ENCODE measurements at regions not wholly inside any gene's neighbourhood (a gene's known extent, or its start where the extent isn't known, plus 50 kb on each side); places are given as distances from the start of the nearest gene placed in this dataset.

DNA sequence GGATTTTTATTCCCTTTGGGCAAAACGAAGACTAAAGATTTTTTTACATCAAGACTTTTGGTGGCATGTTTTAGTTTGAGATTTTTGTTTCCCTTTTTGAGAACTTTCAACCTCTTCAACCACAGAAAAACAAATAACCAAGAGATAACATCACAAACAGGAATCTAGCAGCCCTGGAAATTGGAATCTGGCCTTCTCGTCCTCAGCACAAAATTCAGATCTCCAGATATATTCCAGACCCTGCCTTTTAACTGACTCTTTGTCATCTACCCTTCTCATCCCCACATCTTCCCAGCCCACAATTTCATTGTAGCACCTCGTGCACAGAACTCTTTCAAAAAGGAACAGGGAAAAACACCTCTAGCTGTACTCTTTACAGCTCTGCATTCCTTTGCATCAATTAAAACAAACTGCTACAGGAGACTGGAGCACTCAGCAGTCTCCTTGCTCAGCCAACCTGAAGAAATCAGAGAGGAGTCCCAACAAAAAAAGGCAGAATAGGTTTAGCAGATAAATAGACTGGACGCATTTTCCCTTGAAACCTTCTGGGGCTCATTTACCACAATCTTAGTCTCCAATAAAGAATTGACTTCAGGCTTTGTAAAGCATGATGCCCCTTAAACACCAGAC, 251.0 kb downstream of the TTLL7 start:
- no peak overlapping the region for H3K4me2 ChIP-seq (ENCODE audit: insufficient read depth, low read length)
- no peaks in the 10 kb centered on the region for H3K79me2 ChIP-seq (ENCODE audit: insufficient read depth, low read length)
- no peaks in the 10 kb centered on the region for H3K27me3 ChIP-seq (ENCODE audit: insufficient read depth, low read length)
- no peak overlapping the region for H3K27ac ChIP-seq (ENCODE audit: low read depth, low read length)
- TF ChIP-seq, protein P1, sequence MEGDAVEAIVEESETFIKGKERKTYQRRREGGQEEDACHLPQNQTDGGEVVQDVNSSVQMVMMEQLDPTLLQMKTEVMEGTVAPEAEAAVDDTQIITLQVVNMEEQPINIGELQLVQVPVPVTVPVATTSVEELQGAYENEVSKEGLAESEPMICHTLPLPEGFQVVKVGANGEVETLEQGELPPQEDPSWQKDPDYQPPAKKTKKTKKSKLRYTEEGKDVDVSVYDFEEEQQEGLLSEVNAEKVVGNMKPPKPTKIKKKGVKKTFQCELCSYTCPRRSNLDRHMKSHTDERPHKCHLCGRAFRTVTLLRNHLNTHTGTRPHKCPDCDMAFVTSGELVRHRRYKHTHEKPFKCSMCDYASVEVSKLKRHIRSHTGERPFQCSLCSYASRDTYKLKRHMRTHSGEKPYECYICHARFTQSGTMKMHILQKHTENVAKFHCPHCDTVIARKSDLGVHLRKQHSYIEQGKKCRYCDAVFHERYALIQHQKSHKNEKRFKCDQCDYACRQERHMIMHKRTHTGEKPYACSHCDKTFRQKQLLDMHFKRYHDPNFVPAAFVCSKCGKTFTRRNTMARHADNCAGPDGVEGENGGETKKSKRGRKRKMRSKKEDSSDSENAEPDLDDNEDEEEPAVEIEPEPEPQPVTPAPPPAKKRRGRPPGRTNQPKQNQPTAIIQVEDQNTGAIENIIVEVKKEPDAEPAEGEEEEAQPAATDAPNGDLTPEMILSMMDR (IDR thresholded peaks at IDR 0.05; ENCODE audit: extremely low read depth, low read depth, low read length) = no peak
- no peaks in the 10 kb centered on the region for H4K20me1 ChIP-seq (ENCODE audit: insufficient read depth, low read length)
- H3K36me3 ChIP-seq (ENCODE audit: insufficient read depth, low read length) = no peaks in the 10 kb centered on the region
- no peak overlapping the region for H2AFZ ChIP-seq (ENCODE audit: low read length)
- H3K9me3 ChIP-seq (ENCODE audit: low read depth, low read length) = no peaks in the 10 kb centered on the region
- H3K4me3 ChIP-seq (ENCODE audit: insufficient read depth, low read length) = no peak overlapping the region
- DNase-seq (ENCODE audit: insufficient read length, low spot score, missing footprints) = no peak
- H3K4me1 ChIP-seq (ENCODE audit: insufficient read depth, low read length) = no peaks in the 10 kb centered on the region

DNA sequence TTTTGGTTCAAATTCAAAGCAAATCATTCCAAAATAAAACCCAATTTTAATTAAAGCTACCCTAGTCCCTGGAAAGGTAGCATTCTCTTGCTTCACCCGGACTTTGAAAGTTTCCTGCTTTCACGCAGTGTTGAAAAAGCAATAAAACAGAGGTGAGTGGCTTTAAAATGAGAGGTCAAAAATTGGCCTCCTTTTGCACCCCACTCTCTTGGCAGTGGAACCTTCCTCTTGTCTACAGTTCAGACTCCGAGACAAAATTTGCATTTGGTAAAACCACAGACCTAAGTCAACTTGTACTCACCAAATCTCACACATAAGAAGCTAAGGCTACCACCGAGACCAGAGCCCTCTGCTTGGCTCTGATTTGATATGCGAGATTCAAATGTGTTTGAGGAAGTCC, 252.7 kb downstream of the TTLL7 start:
- Histone ChIP-seq H3K9me3 (ENCODE audit: low read depth, low read length) (no peaks in the 10 kb centered on the region), H3K36me3 (ENCODE audit: insufficient read depth, low read length) (no peaks in the 10 kb centered on the region), H3K27me3 (ENCODE audit: insufficient read depth, low read length) (no peaks in the 10 kb centered on the region), H3K27ac (ENCODE audit: low read depth, low read length) (no peak overlapping the region), H3K4me3 (ENCODE audit: insufficient read depth, low read length) (no peak overlapping the region), H3K4me2 (ENCODE audit: insufficient read depth, low read length) (no peak overlapping the region), H2AFZ (ENCODE audit: low read length) (no peak overlapping the region), H4K20me1 (ENCODE audit: insufficient read depth, low read length) (no peaks in the 10 kb centered on the region), H3K79me2 (ENCODE audit: insufficient read depth, low read length) (no peaks in the 10 kb centered on the region), H3K4me1 (ENCODE audit: insufficient read depth, low read length) (no peaks in the 10 kb centered on the region)
- TF ChIP-seq, protein P1 (IDR thresholded peaks at IDR 0.05; ENCODE audit: extremely low read depth, low read depth, low read length) = no peak
- DNase-seq (ENCODE audit: insufficient read length, low spot score, missing footprints) = no peak

DNA sequence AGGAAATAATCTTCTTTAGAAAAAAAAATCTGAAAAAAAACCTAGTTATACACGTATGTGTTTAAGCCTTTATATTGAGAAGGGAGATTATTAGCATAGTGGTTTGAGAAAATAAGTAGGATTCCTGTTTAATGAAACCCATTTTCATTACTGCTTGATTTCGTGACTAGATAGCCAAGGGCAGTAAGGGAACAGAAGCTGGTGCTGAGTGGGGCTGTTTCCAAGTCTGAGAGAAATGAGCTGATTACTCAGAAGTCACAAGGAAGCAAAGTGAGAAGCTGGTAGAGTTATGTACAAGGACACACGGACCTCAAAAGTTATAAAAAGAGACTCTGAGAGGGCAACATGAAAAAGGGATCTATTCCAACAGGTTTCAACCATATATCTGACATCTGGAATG, 256.5 kb downstream of the TTLL7 start:
- H3K27ac ChIP-seq (ENCODE audit: low read depth, low read length) = no peak overlapping the region
- no peak for DNase-seq (ENCODE audit: insufficient read length, low spot score, missing footprints)
- H4K20me1 ChIP-seq (ENCODE audit: insufficient read depth, low read length) = no peaks in the 10 kb centered on the region
- no peaks in the 10 kb centered on the region for H3K36me3 ChIP-seq (ENCODE audit: insufficient read depth, low read length)
- H3K27me3 ChIP-seq (ENCODE audit: insufficient read depth, low read length) = no peaks in the 10 kb centered on the region
- no peaks in the 10 kb centered on the region for H3K9me3 ChIP-seq (ENCODE audit: low read depth, low read length)
- no peak overlapping the region for H3K4me2 ChIP-seq (ENCODE audit: insufficient read depth, low read length)
- no peaks in the 10 kb centered on the region for H3K4me1 ChIP-seq (ENCODE audit: insufficient read depth, low read length)
- H2AFZ ChIP-seq (ENCODE audit: low read length) = no peak overlapping the region
- H3K79me2 ChIP-seq (ENCODE audit: insufficient read depth, low read length) = no peaks in the 10 kb centered on the region
- H3K4me3 ChIP-seq (ENCODE audit: insufficient read depth, low read length) = no peak overlapping the region
- TF ChIP-seq, protein P1 (IDR thresholded peaks at IDR 0.05; ENCODE audit: extremely low read depth, low read depth, low read length) = no peak

DNA sequence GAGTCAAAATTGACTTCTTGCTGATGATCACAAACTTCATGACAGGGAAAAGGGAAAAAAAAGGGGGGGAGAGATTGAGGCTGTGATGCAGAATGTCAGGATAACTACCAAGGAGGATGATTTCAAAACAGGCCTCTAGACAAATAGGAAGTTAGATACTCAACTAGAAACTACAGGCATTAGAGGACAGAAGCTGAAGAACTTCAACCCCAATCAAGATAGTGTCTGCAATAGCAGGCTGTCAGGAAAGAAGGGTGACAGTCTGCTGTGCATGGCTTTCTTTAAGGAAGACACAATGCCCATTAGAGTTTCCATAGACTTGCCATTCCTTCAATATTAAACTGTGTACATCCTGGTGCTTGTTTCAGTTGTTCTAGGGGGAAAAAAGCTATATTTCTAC, 257.2 kb downstream of the TTLL7 start:
- Histone ChIP-seq H2AFZ (ENCODE audit: low read length) (no peak overlapping the region), H3K27me3 (ENCODE audit: insufficient read depth, low read length) (no peaks in the 10 kb centered on the region), H3K4me2 (ENCODE audit: insufficient read depth, low read length) (no peak overlapping the region), H3K4me1 (ENCODE audit: insufficient read depth, low read length) (no peaks in the 10 kb centered on the region), H4K20me1 (ENCODE audit: insufficient read depth, low read length) (no peaks in the 10 kb centered on the region), H3K27ac (ENCODE audit: low read depth, low read length) (no peak overlapping the region), H3K79me2 (ENCODE audit: insufficient read depth, low read length) (no peaks in the 10 kb centered on the region), H3K36me3 (ENCODE audit: insufficient read depth, low read length) (no peaks in the 10 kb centered on the region), H3K4me3 (ENCODE audit: insufficient read depth, low read length) (no peak overlapping the region), H3K9me3 (ENCODE audit: low read depth, low read length) (no peaks in the 10 kb centered on the region)
- no peak for DNase-seq (ENCODE audit: insufficient read length, low spot score, missing footprints)
- TF ChIP-seq, protein P1 (IDR thresholded peaks at IDR 0.05; ENCODE audit: extremely low read depth, low read depth, low read length) = no peak
